ENCODE measurements at regions not wholly inside any gene's neighbourhood (a gene's known extent, or its start where the extent isn't known, plus 50 kb on each side); places are given as distances from the start of the nearest gene placed in this dataset.

DNA sequence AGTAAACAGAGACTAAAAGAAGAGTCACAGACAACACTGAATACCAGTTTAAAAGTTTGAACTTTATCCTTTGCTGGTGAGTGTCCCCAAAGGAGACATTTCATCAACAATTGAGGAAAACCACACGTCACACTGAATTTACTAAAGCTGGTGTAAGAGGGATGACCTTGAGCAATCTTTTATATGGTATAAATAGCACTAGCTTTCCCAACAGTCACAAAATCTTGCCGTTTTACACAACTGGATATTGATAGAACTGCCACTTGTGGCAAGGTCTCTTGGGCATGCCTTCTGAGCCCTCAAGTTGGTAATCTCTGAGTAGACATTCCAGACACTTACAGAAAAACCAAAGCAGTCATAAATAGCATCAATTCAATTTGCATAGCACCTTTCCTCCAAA is 311.5 kb upstream of the TARS1 start:
- no peaks in the 10 kb centered on the region for H3K27me3 ChIP-seq (ENCODE audit: control insufficient read depth in 2 of 2, insufficient read depth in 2 of 2, low read length in 2 of 2)
- H3K9ac ChIP-seq (ENCODE audit: insufficient read depth in 1 of 2, low read depth in 2 of 2, low read length in 2 of 2) = no peak overlapping the region
- H3K9me1 ChIP-seq (ENCODE audit: control insufficient read depth, insufficient read depth, low read length) = no peaks in the 10 kb centered on the region
- no TSS peak for BruUV-seq (replicated peaks)
- in situ Hi-C loops (cut with MboI) (no loop called here), intact Hi-C loops (cut with micrococcal nuclease) (no loop called here)
- ChIA-PET CTCF (ENCODE audit: low intra/inter-chr PET ratio) (no interaction called here), POLR2A (interaction anchor here (0.6 kb wide), 1 partner anchor 222 kb away, joined by 4 read pairs; no protein-coding TSS in a partner anchor)
- H3K36me3 ChIP-seq (ENCODE audit: control insufficient read depth, insufficient read depth, low read length) = no peaks in the 10 kb centered on the region
- H3K4me1 ChIP-seq (replicated peaks in 1 of 2; ENCODE audit: control insufficient read depth in 2 of 2, insufficient read depth in 2 of 2, low read length in 2 of 2) = no peaks in the 10 kb centered on the region
- no peaks in the 10 kb centered on the region for H3K9me3 ChIP-seq (replicated peaks; ENCODE audit: control insufficient read depth, insufficient read depth, low read depth, low read length)
- H3K4me3 ChIP-seq = no peak overlapping the region
- no peak overlapping the region for H2AFZ ChIP-seq (ENCODE audit: low read depth, low read length)
- H4K20me1 ChIP-seq (replicated peaks; ENCODE audit: control insufficient read depth, insufficient read depth, low read length) = no peaks in the 10 kb centered on the region
- WGBS (ENCODE audit: insufficient coverage, low coverage, missing lambda C conversion rate) = 0% methylated on average over 2 of the region's 2 CpGs
- H3K79me2 ChIP-seq (ENCODE audit: control insufficient read depth, insufficient read depth, low read length) = no peaks in the 10 kb centered on the region
- FAIRE-seq (no peak), ATAC-seq (no peak), DNase-seq (ENCODE audit: extremely low read depth in 1 of 4, low spot score in 3 of 4) (no peak)
- H3K4me2 ChIP-seq (ENCODE audit: insufficient read depth, low read length) = no peak overlapping the region
- H3K27ac ChIP-seq (ENCODE audit: extremely low read depth, low read depth, low read length) = no peak overlapping the region
- TF ChIP-seq PTBP1 (IDR thresholded peaks at IDR 0.05; ENCODE audit: low read depth, low read length) (no peak), ZNF133 (CRISPR knock-in tag; IDR thresholded peaks at IDR 0.05) (no peak), MCM5 (IDR thresholded peaks at IDR 0.05; ENCODE audit: low read depth) (no peak), RBM14 (IDR thresholded peaks at IDR 0.05; ENCODE audit: borderline replicate concordance, insufficient read depth, low read depth, low read length) (no peak), FOXK1 (CRISPR knock-in tag; IDR thresholded peaks at IDR 0.05; ENCODE audit: borderline replicate concordance) (no peak), NCOA4 (IDR thresholded peaks at IDR 0.05; ENCODE audit: partially characterized antibody) (no peak)
- TF ChIP-seq, protein P1, sequence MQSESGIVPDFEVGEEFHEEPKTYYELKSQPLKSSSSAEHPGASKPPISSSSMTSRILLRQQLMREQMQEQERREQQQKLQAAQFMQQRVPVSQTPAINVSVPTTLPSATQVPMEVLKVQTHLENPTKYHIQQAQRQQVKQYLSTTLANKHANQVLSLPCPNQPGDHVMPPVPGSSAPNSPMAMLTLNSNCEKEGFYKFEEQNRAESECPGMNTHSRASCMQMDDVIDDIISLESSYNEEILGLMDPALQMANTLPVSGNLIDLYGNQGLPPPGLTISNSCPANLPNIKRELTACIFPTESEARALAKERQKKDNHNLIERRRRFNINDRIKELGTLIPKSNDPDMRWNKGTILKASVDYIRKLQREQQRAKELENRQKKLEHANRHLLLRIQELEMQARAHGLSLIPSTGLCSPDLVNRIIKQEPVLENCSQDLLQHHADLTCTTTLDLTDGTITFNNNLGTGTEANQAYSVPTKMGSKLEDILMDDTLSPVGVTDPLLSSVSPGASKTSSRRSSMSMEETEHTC (IDR thresholded peaks at IDR 0.05) = no peak
- TF ChIP-seq, protein P2, sequence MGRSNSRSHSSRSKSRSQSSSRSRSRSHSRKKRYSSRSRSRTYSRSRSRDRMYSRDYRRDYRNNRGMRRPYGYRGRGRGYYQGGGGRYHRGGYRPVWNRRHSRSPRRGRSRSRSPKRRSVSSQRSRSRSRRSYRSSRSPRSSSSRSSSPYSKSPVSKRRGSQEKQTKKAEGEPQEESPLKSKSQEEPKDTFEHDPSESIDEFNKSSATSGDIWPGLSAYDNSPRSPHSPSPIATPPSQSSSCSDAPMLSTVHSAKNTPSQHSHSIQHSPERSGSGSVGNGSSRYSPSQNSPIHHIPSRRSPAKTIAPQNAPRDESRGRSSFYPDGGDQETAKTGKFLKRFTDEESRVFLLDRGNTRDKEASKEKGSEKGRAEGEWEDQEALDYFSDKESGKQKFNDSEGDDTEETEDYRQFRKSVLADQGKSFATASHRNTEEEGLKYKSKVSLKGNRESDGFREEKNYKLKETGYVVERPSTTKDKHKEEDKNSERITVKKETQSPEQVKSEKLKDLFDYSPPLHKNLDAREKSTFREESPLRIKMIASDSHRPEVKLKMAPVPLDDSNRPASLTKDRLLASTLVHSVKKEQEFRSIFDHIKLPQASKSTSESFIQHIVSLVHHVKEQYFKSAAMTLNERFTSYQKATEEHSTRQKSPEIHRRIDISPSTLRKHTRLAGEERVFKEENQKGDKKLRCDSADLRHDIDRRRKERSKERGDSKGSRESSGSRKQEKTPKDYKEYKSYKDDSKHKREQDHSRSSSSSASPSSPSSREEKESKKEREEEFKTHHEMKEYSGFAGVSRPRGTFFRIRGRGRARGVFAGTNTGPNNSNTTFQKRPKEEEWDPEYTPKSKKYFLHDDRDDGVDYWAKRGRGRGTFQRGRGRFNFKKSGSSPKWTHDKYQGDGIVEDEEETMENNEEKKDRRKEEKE (IDR thresholded peaks at IDR 0.05; ENCODE audit: borderline replicate concordance in 1 of 2, control insufficient read depth in 1 of 2, low read depth in 2 of 2, low read length in 1 of 2) = no peak
- TF ChIP-seq, protein P3, sequence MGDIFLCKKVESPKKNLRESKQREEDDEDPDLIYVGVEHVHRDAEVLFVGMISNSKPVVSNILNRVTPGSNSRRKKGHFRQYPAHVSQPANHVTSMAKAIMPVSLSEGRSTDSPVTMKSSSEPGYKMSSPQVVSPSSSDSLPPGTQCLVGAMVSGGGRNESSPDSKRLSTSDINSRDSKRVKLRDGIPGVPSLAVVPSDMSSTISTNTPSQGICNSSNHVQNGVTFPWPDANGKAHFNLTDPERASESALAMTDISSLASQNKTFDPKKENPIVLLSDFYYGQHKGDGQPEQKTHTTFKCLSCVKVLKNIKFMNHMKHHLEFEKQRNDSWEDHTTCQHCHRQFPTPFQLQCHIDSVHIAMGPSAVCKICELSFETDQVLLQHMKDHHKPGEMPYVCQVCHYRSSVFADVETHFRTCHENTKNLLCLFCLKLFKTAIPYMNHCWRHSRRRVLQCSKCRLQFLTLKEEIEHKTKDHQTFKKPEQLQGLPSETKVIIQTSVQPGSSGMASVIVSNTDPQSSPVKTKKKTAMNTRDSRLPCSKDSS (IDR thresholded peaks at IDR 0.05; ENCODE audit: low read depth, partially characterized antibody) = no peak
- TF ChIP-seq, protein P4, sequence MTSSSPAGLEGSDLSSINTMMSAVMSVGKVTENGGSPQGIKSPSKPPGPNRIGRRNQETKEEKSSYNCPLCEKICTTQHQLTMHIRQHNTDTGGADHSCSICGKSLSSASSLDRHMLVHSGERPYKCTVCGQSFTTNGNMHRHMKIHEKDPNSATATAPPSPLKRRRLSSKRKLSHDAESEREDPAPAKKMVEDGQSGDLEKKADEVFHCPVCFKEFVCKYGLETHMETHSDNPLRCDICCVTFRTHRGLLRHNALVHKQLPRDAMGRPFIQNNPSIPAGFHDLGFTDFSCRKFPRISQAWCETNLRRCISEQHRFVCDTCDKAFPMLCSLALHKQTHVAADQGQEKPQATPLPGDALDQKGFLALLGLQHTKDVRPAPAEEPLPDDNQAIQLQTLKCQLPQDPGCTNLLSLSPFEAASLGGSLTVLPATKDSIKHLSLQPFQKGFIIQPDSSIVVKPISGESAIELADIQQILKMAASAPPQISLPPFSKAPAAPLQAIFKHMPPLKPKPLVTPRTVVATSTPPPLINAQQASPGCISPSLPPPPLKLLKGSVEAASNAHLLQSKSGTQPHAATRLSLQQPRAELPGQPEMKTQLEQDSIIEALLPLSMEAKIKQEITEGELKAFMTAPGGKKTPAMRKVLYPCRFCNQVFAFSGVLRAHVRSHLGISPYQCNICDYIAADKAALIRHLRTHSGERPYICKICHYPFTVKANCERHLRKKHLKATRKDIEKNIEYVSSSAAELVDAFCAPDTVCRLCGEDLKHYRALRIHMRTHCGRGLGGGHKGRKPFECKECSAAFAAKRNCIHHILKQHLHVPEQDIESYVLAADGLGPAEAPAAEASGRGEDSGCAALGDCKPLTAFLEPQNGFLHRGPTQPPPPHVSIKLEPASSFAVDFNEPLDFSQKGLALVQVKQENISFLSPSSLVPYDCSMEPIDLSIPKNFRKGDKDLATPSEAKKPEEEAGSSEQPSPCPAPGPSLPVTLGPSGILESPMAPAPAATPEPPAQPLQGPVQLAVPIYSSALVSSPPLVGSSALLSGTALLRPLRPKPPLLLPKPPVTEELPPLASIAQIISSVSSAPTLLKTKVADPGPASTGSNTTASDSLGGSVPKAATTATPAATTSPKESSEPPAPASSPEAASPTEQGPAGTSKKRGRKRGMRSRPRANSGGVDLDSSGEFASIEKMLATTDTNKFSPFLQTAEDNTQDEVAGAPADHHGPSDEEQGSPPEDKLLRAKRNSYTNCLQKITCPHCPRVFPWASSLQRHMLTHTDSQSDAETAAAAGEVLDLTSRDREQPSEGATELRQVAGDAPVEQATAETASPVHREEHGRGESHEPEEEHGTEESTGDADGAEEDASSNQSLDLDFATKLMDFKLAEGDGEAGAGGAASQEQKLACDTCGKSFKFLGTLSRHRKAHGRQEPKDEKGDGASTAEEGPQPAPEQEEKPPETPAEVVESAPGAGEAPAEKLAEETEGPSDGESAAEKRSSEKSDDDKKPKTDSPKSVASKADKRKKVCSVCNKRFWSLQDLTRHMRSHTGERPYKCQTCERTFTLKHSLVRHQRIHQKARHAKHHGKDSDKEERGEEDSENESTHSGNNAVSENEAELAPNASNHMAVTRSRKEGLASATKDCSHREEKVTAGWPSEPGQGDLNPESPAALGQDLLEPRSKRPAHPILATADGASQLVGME (CRISPR knock-in tag; IDR thresholded peaks at IDR 0.05) = no peak
